ENCODE measurements at regions not wholly inside any gene's neighbourhood (a gene's known extent, or its start where the extent isn't known, plus 50 kb on each side); places are given as distances from the start of the nearest gene placed in this dataset.

DNA sequence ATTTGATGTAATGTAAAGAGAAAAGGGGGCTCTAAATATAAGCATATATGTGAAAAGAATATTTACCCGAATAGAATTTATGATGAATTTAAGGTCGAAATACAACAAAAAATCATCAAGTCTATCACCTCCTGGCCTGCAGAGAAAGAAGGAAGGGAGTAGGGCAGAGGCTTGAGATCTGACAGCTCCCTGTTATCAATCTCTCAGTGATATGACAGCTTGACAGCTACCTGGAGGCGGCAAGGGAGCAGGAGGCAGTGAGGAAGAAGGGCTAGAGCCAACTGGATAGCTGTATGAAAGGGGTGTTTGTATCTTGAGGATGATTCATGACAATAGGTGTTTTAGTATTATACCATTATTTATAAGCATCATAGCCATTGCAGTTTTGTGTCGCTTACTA lies 299.8 kb upstream of the DNAJC19 start (continued):
- no peak for TF ChIP-seq GABPA (IDR thresholded peaks at IDR 0.05 in 1 of 2, conservative IDR thresholded peaks at IDR 0.05 in 1 of 2)
- TF ChIP-seq, protein P1, sequence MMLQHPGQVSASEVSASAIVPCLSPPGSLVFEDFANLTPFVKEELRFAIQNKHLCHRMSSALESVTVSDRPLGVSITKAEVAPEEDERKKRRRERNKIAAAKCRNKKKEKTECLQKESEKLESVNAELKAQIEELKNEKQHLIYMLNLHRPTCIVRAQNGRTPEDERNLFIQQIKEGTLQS (IDR thresholded peaks at IDR 0.05) = no peak

DNA sequence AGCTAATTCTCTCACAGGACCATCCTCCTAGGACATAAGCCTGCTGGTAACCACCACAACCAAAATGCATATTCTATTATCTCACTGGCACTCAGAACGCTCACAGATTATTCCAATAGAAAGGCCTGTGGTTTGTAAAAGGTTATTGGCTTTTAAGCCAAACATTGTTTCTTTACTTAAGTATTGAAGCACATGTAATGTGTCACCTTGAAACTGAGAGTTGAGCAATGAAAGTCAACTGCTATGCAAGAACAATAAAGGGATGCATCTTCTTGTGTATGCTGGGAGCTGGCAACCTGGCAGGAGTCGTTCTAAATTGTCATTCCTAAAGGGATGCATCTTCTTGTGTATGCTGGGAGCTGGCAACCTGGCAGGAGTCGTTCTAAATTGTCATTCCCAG lies 298.6 kb upstream of the DNAJC19 start:
- TF ChIP-seq FOXA1 (IDR thresholded peaks at IDR 0.05) = no peak
- TF ChIP-seq FOXA2 (IDR thresholded peaks at IDR 0.05) = no peak
- Histone ChIP-seq H3K36me3 (ENCODE audit: control insufficient read depth in 4 of 4, insufficient read depth in 3 of 4, low read depth in 1 of 4, low read length in 3 of 4) (no peaks in the 10 kb centered on the region), H3K27ac (ENCODE audit: low read depth in 1 of 2, low read length in 2 of 2) (no peak overlapping the region), H3K9me3 (ENCODE audit: control insufficient read depth in 4 of 4, low read length in 3 of 4) (no peaks in the 10 kb centered on the region), H3K9ac (ENCODE audit: low read depth in 1 of 2, low read length in 2 of 2) (no peak overlapping the region), H3K4me3 (ENCODE audit: low read depth in 1 of 3, low read length in 3 of 3) (no peak overlapping the region), H3K4me1 (ENCODE audit: control insufficient read depth in 4 of 4, insufficient read depth in 4 of 4, low read length in 3 of 4) (no peaks in the 10 kb centered on the region), H3K27me3 (ENCODE audit: control insufficient read depth in 4 of 4, insufficient read depth in 4 of 4, low read length in 3 of 4) (no peaks in the 10 kb centered on the region)
- 62% methylated on average over 3 of the region's 3 CpGs for WGBS
- no peak for DNase-seq (ENCODE audit: low spot score)

DNA sequence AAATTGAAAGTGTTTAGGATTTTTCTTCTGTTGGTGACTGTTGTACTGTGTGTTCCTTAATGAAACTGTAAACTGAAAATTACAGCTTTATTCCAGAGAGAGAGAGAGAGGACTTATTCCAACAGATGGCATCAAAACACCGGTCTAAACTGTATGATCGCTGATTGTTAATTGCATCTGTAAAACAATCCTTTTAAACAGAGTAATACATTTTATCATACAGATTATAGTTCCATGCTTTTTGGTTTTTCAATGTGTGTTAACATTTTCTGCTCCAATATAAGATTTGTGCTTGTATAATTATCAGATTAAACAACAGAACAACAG lies 289.7 kb upstream of the DNAJC19 start:
- WGBS = 62% methylated on average over 2 of the region's 2 CpGs

More for the DNA sequence above, 289.7 kb upstream of the DNAJC19 start:
- no peak for DNase-seq (ENCODE audit: low spot score)
- no peaks in the 10 kb centered on the region for H3K27me3 ChIP-seq (ENCODE audit: control insufficient read depth in 4 of 4, insufficient read depth in 4 of 4, low read length in 3 of 4)
- TF ChIP-seq FOXA1 (IDR thresholded peaks at IDR 0.05) (no peak), EGR1 (IDR thresholded peaks at IDR 0.05; ENCODE audit: low read depth in 2 of 2) (no peak), HNF4A (conservative IDR thresholded peaks at IDR 0.05) (no peak), GABPA (IDR thresholded peaks at IDR 0.05 in 1 of 2, conservative IDR thresholded peaks at IDR 0.05 in 1 of 2) (no peak), FOXA2 (IDR thresholded peaks at IDR 0.05) (no peak), NR2F2 (IDR thresholded peaks at IDR 0.05) (no peak), JUND (IDR thresholded peaks at IDR 0.05) (no peak), SP1 (IDR thresholded peaks at IDR 0.05) (no peak), HNF4G (IDR thresholded peaks at IDR 0.05) (no peak), RAD21 (IDR thresholded peaks at IDR 0.05) (no peak), RXRA (IDR thresholded peaks at IDR 0.05) (no peak), TAF1 (conservative IDR thresholded peaks at IDR 0.05) (no peak), YY1 (IDR thresholded peaks at IDR 0.05) (no peak)
- TF ChIP-seq, protein P2, sequence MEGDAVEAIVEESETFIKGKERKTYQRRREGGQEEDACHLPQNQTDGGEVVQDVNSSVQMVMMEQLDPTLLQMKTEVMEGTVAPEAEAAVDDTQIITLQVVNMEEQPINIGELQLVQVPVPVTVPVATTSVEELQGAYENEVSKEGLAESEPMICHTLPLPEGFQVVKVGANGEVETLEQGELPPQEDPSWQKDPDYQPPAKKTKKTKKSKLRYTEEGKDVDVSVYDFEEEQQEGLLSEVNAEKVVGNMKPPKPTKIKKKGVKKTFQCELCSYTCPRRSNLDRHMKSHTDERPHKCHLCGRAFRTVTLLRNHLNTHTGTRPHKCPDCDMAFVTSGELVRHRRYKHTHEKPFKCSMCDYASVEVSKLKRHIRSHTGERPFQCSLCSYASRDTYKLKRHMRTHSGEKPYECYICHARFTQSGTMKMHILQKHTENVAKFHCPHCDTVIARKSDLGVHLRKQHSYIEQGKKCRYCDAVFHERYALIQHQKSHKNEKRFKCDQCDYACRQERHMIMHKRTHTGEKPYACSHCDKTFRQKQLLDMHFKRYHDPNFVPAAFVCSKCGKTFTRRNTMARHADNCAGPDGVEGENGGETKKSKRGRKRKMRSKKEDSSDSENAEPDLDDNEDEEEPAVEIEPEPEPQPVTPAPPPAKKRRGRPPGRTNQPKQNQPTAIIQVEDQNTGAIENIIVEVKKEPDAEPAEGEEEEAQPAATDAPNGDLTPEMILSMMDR (IDR thresholded peaks at IDR 0.05; ENCODE audit: low read depth, low read length, missing input control) = no peak
- TF ChIP-seq, protein P3, sequence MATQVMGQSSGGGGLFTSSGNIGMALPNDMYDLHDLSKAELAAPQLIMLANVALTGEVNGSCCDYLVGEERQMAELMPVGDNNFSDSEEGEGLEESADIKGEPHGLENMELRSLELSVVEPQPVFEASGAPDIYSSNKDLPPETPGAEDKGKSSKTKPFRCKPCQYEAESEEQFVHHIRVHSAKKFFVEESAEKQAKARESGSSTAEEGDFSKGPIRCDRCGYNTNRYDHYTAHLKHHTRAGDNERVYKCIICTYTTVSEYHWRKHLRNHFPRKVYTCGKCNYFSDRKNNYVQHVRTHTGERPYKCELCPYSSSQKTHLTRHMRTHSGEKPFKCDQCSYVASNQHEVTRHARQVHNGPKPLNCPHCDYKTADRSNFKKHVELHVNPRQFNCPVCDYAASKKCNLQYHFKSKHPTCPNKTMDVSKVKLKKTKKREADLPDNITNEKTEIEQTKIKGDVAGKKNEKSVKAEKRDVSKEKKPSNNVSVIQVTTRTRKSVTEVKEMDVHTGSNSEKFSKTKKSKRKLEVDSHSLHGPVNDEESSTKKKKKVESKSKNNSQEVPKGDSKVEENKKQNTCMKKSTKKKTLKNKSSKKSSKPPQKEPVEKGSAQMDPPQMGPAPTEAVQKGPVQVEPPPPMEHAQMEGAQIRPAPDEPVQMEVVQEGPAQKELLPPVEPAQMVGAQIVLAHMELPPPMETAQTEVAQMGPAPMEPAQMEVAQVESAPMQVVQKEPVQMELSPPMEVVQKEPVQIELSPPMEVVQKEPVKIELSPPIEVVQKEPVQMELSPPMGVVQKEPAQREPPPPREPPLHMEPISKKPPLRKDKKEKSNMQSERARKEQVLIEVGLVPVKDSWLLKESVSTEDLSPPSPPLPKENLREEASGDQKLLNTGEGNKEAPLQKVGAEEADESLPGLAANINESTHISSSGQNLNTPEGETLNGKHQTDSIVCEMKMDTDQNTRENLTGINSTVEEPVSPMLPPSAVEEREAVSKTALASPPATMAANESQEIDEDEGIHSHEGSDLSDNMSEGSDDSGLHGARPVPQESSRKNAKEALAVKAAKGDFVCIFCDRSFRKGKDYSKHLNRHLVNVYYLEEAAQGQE (IDR thresholded peaks at IDR 0.05) = no peak
- TF ChIP-seq, protein P4, sequence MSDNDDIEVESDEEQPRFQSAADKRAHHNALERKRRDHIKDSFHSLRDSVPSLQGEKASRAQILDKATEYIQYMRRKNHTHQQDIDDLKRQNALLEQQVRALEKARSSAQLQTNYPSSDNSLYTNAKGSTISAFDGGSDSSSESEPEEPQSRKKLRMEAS (IDR thresholded peaks at IDR 0.05) = no peak
- TF ChIP-seq, protein P1 (IDR thresholded peaks at IDR 0.05) = no peak
- TF ChIP-seq, protein P5, sequence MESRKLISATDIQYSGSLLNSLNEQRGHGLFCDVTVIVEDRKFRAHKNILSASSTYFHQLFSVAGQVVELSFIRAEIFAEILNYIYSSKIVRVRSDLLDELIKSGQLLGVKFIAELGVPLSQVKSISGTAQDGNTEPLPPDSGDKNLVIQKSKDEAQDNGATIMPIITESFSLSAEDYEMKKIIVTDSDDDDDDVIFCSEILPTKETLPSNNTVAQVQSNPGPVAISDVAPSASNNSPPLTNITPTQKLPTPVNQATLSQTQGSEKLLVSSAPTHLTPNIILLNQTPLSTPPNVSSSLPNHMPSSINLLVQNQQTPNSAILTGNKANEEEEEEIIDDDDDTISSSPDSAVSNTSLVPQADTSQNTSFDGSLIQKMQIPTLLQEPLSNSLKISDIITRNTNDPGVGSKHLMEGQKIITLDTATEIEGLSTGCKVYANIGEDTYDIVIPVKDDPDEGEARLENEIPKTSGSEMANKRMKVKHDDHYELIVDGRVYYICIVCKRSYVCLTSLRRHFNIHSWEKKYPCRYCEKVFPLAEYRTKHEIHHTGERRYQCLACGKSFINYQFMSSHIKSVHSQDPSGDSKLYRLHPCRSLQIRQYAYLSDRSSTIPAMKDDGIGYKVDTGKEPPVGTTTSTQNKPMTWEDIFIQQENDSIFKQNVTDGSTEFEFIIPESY (IDR thresholded peaks at IDR 0.05) = no peak
- peaks cover 1 to 17% (median 7%) of the 10 kb centered on the region in 4 donors for H3K4me1 ChIP-seq (ENCODE audit: control insufficient read depth in 4 of 4, insufficient read depth in 4 of 4, low read length in 3 of 4)
- no peak overlapping the region for H3K27ac ChIP-seq (ENCODE audit: low read depth in 1 of 2, low read length in 2 of 2)
- peak overlapping the region in 1 of 3 donors; percentile 34 for H3K4me3 ChIP-seq (ENCODE audit: low read depth in 1 of 3, low read length in 3 of 3)
- no peaks in the 10 kb centered on the region for H3K9me3 ChIP-seq (ENCODE audit: control insufficient read depth in 4 of 4, low read length in 3 of 4)
- H3K36me3 ChIP-seq (ENCODE audit: control insufficient read depth in 4 of 4, insufficient read depth in 3 of 4, low read depth in 1 of 4, low read length in 3 of 4) = no peaks in the 10 kb centered on the region
- no peak overlapping the region for H3K9ac ChIP-seq (ENCODE audit: low read depth in 1 of 2, low read length in 2 of 2)
